HL-60 (cell line): ENCODE measurements at regions not wholly inside any gene's neighbourhood (a gene's known extent, or its start where the extent isn't known, plus 50 kb on each side); places are given as distances from the start of the nearest gene placed in this dataset.

Source experiments
- CTCF ChIP-seq: IDR thresholded peaks from one replicate; pipeline ENCODE4 v1.5.1; 2011; ENCODE audit warnings: low read length, control low read depth, inconsistent platforms; ENCODE audit not compliant: insufficient read depth
- POLR2AphosphoS5 ChIP-seq: IDR thresholded peaks from 2 replicates; pipeline ENCODE4 v1.6.1; 2012; ENCODE audit warnings: low read depth

GRCh38 chr18:47380153-47380552 lies 128.7 kb upstream of the SKOR2 start:
- no peak for TF ChIP-seq CTCF
- TF ChIP-seq POLR2AphosphoS5 = no peak
